ENCODE measurements at regions not wholly inside any gene's neighbourhood (a gene's known extent, or its start where the extent isn't known, plus 50 kb on each side); places are given as distances from the start of the nearest gene placed in this dataset.

- H3K9ac ChIP-seq (ENCODE audit: low read length), result no peak overlapping the region
- intact Hi-C loops (cut with micrococcal nuclease), result no loop called here
- no peaks in the 10 kb centered on the region for H3K36me3 ChIP-seq (ENCODE audit: control insufficient read depth in 1 of 2, insufficient read depth in 2 of 2, low read length in 2 of 2)
- DNase-seq (ENCODE audit: low read depth, low spot score) (no peak), ATAC-seq (peak; percentile 38; the same call in 1 of the 2 replicates)
- H3K4me1 ChIP-seq (ENCODE audit: control insufficient read depth in 1 of 2, insufficient read depth in 2 of 2, low read length in 2 of 2), result peaks cover 5 to 24% of the 10 kb centered on the region in 2 experiments; a peak in 3 of 4 replicates
- ChIA-PET RAD21 (ENCODE audit: low non-redundant PET in 1 of 2, low total read pairs in 2 of 2, uncharacterized antibody in 2 of 2, unreplicated experiment in 2 of 2) (no interaction called here), POLR2A (no interaction called here), CTCF (no interaction called here)
- H3K9me3 ChIP-seq (ENCODE audit: control insufficient read depth in 1 of 2, insufficient read depth in 1 of 2, low read depth in 1 of 2, low read length in 2 of 2), result peaks cover 0 to 3% of the 10 kb centered on the region in 2 experiments; a peak in 1 of 4 replicates
- no peaks in the 10 kb centered on the region for H3K79me2 ChIP-seq (ENCODE audit: insufficient read depth, low read length)
- no TSS peak for BruUV-seq (replicated peaks)
- H3K4me2 ChIP-seq (ENCODE audit: low read length), result peak overlapping the region; percentile 41
- H3K27me3 ChIP-seq (ENCODE audit: insufficient read depth, low read length), result no peaks in the 10 kb centered on the region
- H3K27ac ChIP-seq (ENCODE audit: low read depth, low read length), result no peak overlapping the region
- no peaks in the 10 kb centered on the region for H4K20me1 ChIP-seq (ENCODE audit: insufficient read depth)
- H3K4me3 ChIP-seq (replicated peaks in 1 of 2; ENCODE audit: low read depth in 1 of 2, low read length in 2 of 2), result no peak overlapping the region
- no peak for TF ChIP-seq JUND (IDR thresholded peaks at IDR 0.05)
- TF ChIP-seq ZBTB33 (IDR thresholded peaks at IDR 0.05; ENCODE audit: extremely low read depth, insufficient replicate concordance, low read length), result no peak
- TF ChIP-seq ATF3 (IDR thresholded peaks at IDR 0.05), result no peak
- TF ChIP-seq ELF1 (IDR thresholded peaks at IDR 0.05; ENCODE audit: borderline replicate concordance, low read depth), result no peak
- no peak for TF ChIP-seq EZH2phosphoT487 (IDR thresholded peaks at IDR 0.05; ENCODE audit: borderline replicate concordance)
- no peak for TF ChIP-seq FOSL1 (IDR thresholded peaks at IDR 0.05; ENCODE audit: low read depth)
- TF ChIP-seq CTCF (IDR thresholded peaks at IDR 0.05 in 2 of 3, conservative IDR thresholded peaks at IDR 0.05 in 1 of 3; ENCODE audit: borderline replicate concordance in 1 of 3, insufficient read depth in 1 of 3, low read depth in 2 of 3, low read length in 2 of 3), result no peak
- H2AFZ ChIP-seq (ENCODE audit: low read depth, low read length, poor library complexity, severe bottlenecking), result no peak overlapping the region
- H3K9me2 ChIP-seq (ENCODE audit: insufficient read depth), result no peaks in the 10 kb centered on the region
Observed at GRCh38 chr20:17823409-17824144, 123.8 kb downstream of the BANF2 start.

Measured in HCT116 (cell line).